GM12878 (cell line): ENCODE measurements at regions not wholly inside any gene's neighbourhood (a gene's known extent, or its start where the extent isn't known, plus 50 kb on each side); places are given as distances from the start of the nearest gene placed in this dataset.

Experiments used
- FOS ChIP-seq: IDR thresholded peaks from 3 replicates; pipeline ENCODE4 v1.6.1; 2011; ENCODE audit warnings: borderline replicate concordance; ENCODE audit not compliant: insufficient read length; ENCODE audit errors: extremely low read depth
- GABPA ChIP-seq: IDR thresholded peaks from 2 replicates; pipeline ENCODE4 v1.6.1; 2014; ENCODE audit warnings: antibody characterized with exemption, low read depth, mild to moderate bottlenecking, inconsistent platforms
- MTA3 ChIP-seq: IDR thresholded peaks from 2 replicates; pipeline ENCODE4 v1.6.1; 2012; ENCODE audit warnings: low read length, inconsistent platforms, borderline replicate concordance
- POU2F2 ChIP-seq: IDR thresholded peaks from 3 replicates; pipeline ENCODE4 v1.6.1; 2011; ENCODE audit warnings: low read depth, mild to moderate bottlenecking, low read length, borderline replicate concordance
- RAD51 ChIP-seq: fragments of 450-650 bp; IDR thresholded peaks from 2 replicates; pipeline ENCODE4 v1.6.1; 2016; ENCODE audit warnings: moderate library complexity, mild to moderate bottlenecking, inconsistent platforms
- RB1 ChIP-seq: fragments of 450-650 bp; formaldehyde crosslinking; IDR thresholded peaks from 2 replicates; pipeline ENCODE4 v1.6.1; 2017; ENCODE audit warnings: mild to moderate bottlenecking, borderline replicate concordance
- RFX5 ChIP-seq: IDR thresholded peaks from 2 replicates; pipeline ENCODE4 v1.6.1; 2011; ENCODE audit warnings: low read depth, low read length, improper control_type of control experiment
- SIX5 ChIP-seq: IDR thresholded peaks from 2 replicates; pipeline ENCODE4 v1.6.1; 2011; ENCODE audit warnings: mild to moderate bottlenecking, low read depth, low read length, moderate library complexity; ENCODE audit not compliant: severe bottlenecking
- YY1 ChIP-seq: IDR thresholded peaks from 2 replicates; pipeline ENCODE4 v1.6.1; 2011; ENCODE audit warnings: low read depth, mild to moderate bottlenecking, low read length
- ZNF384 ChIP-seq: IDR thresholded peaks from 2 replicates; pipeline ENCODE4 v1.6.1; 2012; ENCODE audit warnings: low read depth, mild to moderate bottlenecking, low read length, improper control_type of control experiment, borderline replicate concordance
- TF ChIP-seq, protein P1 (sequence below), 3 experiments: IDR thresholded peaks in 2 of 3; conservative IDR thresholded peaks in 1 of 3; 2 replicates each; pipeline ENCODE4 v1.5.1; 2011; ENCODE audit warnings: low read depth in 3 of 3, low read length in 3 of 3, mild to moderate bottlenecking in 3 of 3, control low read depth in 2 of 3, moderate library complexity in 2 of 3, inconsistent platforms in 1 of 3, mixed read lengths in 1 of 3; ENCODE audit not compliant: control insufficient read depth in 2 of 3, insufficient read depth in 1 of 3; ENCODE audit errors: extremely low read depth in 1 of 3

DNA sequence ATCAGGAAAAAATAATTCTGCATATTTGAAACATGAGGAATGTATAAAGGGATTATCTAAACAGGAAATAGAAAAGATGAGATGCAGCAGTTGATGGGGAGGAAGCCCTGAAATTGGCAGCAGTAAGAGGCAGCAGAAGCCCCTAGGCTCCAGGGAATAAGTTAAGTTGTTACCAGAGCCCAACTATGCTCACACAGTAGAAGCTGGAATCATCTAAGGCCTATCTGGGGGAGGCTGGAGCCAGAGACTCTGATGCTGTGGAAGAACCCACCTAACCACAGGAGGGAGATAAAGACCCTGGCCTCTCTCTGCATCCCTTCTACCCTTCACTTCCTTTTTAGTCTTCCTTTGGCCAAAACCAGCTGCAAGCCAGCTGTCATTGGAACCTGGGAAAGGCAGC, 519.7 kb downstream of the DIPK2A start:
- TF ChIP-seq POU2F2: no peak
- no peak for TF ChIP-seq MTA3
- TF ChIP-seq, protein P1, sequence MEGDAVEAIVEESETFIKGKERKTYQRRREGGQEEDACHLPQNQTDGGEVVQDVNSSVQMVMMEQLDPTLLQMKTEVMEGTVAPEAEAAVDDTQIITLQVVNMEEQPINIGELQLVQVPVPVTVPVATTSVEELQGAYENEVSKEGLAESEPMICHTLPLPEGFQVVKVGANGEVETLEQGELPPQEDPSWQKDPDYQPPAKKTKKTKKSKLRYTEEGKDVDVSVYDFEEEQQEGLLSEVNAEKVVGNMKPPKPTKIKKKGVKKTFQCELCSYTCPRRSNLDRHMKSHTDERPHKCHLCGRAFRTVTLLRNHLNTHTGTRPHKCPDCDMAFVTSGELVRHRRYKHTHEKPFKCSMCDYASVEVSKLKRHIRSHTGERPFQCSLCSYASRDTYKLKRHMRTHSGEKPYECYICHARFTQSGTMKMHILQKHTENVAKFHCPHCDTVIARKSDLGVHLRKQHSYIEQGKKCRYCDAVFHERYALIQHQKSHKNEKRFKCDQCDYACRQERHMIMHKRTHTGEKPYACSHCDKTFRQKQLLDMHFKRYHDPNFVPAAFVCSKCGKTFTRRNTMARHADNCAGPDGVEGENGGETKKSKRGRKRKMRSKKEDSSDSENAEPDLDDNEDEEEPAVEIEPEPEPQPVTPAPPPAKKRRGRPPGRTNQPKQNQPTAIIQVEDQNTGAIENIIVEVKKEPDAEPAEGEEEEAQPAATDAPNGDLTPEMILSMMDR (IDR thresholded peaks at IDR 0.05 in 2 of 3, conservative IDR thresholded peaks at IDR 0.05 in 1 of 3; ENCODE audit: control insufficient read depth in 2 of 3, extremely low read depth in 1 of 3, insufficient read depth in 1 of 3, low read depth in 3 of 3, low read length in 3 of 3): no peak
- TF ChIP-seq SIX5: no peak
- no peak for TF ChIP-seq GABPA
- TF ChIP-seq RFX5: no peak
- TF ChIP-seq RB1: no peak
- TF ChIP-seq FOS: no peak
- TF ChIP-seq ZNF384: no peak
- no peak for TF ChIP-seq RAD51
- no peak for TF ChIP-seq YY1
